ENCODE measurements at regions not wholly inside any gene's neighbourhood (a gene's known extent, or its start where the extent isn't known, plus 50 kb on each side); places are given as distances from the start of the nearest gene placed in this dataset.

DNA sequence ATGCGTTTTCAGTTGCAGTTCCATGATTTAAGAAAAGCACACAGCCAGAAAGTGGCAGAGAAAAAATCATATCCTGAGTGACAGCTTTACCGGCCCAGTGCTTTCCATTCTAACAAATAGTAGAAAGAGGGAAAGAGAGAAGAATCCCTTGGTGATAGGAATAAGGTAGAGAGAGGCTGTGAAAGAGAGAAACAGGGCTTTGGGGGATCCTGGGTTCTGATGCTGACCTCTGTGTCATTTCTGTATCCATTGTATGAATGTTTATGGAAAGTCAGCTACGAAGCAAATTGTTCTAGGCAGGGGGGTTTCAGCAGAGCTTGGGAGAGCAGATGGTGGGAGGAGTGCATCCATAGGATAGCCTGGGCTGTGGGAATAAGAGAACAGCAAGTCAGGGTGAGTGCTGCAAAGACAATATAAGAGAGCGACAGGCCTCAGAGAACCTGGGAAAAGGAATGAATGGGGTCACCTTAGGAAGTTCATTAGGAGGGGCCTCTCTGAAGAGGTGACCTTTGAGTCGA, 203.4 kb upstream of the TNP1 start:
- no peak for DNase-seq (ENCODE audit: low spot score)

DNA sequence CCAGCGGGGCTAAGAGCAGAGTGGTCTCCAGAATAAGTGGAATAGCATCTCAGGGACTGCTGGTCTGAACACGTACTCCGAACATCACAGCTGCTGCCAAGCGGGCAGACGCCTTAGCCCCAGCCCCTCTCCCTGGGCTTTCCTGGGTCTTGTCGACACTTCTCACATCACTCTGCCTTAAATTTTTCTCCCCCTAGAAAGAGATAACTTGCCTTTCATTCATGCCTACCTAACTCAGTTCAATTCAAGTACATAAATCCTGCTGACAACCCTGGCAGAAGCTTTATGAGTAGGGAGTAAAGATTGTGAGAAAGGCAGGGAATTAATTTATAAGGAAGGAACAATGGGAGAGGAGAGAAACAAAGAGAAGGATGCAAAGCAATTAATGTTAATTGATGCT, 202.9 kb upstream of the TNP1 start:
- no peak for DNase-seq (ENCODE audit: low spot score)

DNA sequence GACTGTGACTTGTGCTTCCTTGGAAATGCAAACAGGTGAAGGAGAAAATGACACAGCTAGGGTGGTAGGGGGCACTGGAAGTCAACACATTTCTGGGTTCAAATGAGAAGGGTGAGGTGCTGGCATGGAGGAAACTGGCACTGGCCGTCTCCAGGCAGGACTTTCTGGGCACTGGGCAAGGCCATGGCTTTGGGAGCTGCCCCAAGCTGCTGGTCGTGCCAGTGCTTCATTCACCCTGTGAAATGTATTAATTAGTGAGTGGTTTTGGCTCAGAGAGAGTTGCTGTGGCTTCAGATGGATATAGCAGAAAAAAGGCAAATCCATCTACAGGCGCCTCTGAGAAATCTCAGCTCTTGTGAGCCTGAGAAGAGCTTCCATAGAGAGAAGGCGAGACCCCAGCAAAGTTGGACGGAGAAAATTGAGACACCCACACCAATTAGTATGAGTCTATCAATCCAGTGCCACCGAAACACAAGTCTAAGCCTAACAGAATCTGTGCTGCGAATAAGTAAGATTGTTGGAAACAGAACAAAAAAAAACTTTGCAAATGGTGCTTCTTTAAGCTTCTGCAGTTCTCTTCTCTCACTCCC, 202.1 kb upstream of the TNP1 start:
- no peak for DNase-seq (ENCODE audit: low spot score)

DNA sequence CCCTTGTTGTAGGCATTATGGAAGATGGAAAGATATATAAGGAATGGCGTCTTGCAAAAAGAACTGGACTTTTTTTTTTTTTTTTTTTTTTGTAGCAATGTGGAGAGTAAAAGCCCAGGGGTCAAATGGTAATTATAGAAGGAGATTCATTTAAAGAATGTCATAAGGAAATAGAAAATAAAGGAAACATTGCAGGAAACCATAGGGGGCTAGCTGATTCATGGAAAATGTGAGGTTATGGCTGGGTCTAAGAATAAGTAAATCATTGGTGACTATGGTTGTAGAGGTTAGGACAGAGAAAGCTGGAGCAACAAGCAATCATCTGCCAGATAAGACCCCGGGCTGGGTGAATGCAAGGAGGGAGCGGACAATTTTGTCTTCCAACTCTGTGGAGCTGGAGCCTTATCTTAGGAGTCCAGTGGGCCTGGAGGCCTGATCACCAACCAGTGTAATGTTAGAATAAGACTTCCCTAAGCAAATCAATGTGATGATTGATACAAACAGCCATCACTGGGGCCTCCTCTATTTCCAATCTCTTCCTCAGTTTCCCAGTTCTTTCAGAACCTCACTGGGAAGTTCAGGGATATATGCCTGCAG, 201.2 kb upstream of the TNP1 start:
- no peak for DNase-seq (ENCODE audit: low spot score)

DNA sequence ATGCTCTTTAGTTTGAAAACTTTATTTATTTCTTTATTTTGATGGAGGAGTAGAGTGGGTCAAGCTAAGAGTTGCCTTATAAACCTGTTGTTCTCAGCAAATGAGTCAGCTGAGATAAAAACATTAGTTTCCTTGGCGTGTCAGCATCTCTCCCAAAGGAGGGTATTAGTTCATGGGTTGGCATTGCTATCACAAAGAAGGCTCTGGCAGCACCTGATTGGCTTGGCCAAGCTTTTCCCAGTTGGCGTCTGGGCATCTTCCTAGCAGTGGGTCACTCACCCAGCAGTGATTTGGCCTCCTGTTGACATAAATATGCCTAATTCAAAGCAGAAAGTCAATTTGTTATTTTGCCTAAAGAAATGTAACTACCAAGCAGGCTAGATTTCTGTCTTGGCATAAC, 200.7 kb upstream of the TNP1 start:
- no peak for DNase-seq (ENCODE audit: low spot score)

DNA sequence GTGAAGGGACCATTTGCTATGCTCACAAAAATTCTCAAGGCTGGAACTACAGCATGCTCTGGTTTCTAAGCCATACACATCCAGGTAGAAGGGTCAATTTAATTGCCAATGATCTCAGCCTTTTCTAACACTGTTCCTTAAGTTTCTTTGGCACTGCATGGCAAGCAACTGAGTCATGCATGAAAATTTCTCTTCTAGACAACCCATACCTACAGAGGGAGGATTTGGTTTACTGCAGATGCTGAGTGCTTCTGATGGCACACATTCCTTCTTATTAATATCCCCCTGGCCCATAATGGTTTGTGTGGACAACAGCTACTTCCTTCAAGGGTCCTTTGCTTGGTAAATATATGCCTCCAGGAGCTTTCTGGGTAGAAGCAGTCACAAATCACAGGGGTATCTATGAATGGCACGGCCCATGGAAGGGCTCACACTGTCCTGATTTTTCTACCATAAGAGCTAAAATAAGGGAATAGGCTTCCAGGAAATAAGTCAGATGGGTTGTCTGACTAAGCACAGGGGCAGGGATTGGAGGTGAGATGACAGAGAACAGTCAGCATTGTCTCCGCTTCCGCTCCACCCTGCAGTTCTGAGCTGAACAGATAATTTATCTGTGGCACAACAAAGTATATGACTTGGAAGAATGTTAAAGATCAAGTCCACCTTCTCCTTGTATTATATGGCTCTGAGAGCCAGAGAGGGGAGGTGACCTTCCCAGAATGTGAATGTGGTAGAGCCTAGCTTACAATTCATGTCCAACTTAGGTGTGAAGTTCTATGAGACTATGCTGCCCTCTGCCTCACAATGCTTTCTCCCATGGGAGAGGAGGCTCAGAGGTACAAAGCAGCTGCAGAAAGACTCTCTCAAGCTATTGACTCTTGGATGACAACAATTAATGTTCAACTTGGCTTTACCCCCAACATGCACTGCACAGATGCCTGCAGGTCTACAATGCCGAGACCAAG, 199.2 kb upstream of the TNP1 start:
- no peak for DNase-seq (ENCODE audit: low spot score)

DNA sequence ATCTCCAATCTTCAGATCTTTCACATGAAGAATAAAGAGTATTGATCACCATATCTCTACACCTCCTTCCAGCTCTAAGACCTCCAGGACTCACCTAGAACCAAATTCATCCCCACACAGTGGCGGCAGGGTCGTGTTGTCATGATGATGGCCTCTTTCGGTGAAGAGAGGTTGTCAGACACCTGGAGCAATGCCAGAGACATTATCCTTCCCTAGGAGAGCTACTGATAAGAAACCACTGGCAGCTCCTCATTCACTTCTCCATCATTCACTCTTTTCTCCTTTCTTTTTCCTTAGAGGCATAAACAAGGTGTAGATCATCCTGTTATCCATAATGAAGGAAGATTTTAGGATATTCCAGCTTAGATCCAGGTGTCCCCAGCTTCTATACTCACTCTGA, 197.9 kb upstream of the TNP1 start:
- no peak for DNase-seq (ENCODE audit: low spot score)

DNA sequence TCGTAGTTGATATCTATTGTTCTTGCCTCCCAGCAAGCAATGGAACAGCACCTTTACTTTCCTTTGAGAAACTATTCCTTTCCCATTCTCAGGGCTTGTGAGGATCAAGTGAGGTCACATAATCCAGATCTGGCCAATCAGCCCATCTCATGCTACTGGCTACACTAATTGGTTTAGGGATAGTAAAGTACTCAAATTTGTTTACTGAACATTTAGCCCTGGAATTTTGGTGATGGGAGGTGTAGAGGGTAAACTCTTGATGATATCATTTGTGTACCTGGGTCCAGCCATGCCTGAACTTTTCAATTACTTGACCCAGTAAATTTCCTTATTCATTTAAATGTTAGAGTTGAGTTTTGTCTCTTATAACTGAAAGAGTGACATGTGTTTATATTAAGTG, 195.8 kb upstream of the TNP1 start:
- DNase-seq (ENCODE audit: low spot score), result no peak

DNA sequence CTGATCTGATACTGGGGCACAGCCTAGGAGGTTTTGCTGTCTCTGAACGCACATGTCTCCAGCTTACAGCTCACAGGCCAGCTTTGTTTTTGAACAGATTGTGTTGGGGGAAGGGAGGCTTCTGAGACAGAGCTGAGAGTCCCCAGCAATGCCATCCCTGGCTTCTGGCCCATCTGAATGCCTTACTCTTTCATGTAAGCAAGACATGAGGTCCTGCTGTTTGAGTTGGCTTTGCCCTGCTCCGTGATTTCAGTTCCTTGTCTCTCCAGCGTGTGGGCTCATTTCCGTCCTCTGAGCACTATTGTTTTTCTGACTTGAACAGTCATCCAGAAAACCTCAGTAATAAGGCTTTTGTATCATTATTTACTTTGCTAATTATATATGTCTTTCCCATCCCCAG, 194.9 kb upstream of the TNP1 start:
- no peak for DNase-seq (ENCODE audit: low spot score)

DNA sequence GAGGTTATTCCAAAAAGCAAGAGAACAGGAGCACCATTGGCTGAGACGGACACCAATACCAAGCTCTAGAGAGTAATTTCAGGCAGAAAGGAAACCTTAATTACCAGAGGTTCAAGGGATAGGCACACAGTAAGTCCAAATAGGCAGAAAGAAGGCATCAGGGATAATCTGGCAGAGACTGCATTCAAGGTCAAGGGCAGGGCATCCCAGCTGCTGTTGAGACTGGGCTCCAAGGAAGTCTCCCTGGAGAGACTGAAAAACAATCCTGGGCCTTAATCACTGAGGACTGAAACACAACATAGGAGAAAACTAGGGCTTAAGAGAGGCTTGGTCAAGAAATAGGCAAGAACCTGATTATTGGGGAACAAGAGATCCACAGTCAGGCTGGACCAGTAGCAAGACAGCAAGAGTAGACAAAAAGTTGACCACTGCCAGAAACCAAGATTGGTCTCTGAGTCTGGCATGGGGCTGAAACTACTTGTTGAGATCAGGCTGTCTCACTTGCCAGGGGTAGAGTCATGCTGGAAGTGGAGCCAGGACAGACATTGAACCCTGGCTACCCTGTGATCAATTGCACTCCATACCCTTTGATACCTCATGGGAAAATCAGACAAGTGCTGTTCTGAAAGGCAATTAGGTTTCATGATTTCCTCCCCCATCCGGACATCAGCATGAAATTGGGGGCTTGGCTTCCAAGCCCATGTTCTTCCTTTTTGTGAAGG, 193.2 kb upstream of the TNP1 start:
- no peak for DNase-seq (ENCODE audit: low spot score)

DNA sequence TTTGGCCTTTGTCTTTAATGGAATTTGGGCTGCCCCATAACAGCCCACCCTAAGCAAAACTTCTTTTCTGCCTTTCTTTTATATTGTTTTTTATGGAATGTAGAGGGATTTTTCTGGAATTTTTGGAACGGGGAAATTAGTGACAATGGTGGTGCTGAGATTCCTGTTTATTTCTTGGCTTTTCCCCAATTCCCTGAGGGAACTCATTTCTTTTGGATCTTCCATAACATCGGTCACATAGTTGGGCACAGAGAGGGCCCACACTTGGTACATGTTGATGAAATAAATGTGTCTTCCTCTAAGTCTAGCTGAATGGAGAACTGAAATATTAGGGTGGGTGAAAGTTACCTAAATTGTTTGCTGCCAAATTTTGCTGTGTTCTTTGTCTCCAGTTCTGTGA, 191.6 kb upstream of the TNP1 start:
- DNase-seq (ENCODE audit: low spot score), result no peak

DNA sequence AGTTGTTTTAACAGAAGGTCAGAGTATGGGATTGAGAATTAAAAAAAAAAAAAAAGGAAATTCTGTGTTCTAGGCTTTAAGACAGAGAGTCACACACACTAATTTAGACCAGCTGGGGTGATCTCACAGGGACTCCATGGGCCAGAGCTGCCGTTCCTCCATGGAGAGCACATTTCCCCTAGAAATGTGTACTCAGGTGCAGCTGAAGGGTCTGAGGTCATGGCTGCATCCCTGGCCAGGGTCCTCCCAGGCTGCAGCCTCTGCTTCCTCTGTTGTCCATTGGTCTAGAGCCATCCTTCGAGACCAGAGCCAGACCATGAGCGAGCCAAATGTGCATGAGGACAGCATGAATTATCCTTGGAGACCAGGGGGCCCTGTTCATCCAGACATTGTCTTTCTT, 190.1 kb upstream of the TNP1 start:
- no peak for DNase-seq (ENCODE audit: low spot score)

DNA sequence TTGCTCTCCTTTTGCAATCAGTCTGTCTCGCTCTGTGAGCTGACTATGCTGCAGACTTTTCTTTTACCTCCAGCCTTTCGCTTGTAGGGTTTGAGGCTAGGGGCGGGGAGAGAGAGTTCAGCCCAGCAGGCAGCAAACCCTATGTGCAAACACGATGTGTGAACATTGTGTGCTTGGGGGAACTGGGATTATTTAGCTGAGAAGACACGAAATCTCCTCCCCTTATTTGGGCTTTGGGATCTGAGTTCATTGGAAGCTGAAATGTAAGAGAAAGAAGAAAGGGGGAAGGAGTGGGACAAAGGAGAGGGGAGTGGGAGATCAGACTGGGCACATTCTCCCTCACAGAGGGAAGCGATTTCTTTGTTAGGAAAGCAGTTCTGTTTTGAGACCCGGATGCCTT, 189.6 kb upstream of the TNP1 start:
- no peak for DNase-seq (ENCODE audit: low spot score)

DNA sequence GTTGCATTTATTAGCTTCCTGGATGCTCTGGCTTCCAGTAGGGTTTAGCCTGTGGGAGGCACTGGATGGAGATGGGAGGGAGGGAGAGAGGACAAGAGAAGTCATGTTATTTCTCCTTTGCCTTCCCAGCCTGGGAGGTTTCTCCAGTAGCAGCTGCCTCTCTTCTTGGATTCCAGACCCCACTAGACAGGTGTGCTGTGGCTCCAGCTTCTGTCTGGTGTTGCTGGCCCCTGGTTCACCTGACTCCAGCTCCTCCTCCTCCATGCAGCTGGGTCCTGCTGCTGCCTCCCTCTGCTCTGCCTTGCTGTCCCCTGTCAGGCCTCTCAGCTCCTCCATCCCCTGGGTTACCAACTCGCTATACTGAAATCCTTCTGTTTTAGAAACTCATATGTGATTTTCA, 188.9 kb upstream of the TNP1 start:
- DNase-seq (ENCODE audit: low spot score), result no peak

DNA sequence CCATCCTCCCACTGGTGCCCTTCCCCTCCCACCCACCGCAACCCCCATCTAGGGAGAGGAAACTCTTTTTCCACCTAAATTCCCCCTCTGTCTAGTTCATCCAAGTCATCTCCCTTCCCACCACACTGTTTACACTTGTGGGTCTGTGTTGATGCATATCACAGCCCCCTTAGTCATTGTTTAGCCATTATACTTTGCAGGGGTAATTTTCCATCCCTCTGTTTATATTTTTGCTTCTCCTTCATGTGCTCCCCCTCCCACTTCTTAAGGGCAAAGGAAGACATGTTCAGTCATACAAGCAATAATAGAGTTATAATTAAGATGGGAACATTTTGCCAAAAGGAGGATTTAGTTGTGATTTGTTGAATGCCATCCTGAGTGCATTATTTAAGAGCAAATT, 187.8 kb upstream of the TNP1 start:
- no peak for DNase-seq (ENCODE audit: low spot score)

DNA sequence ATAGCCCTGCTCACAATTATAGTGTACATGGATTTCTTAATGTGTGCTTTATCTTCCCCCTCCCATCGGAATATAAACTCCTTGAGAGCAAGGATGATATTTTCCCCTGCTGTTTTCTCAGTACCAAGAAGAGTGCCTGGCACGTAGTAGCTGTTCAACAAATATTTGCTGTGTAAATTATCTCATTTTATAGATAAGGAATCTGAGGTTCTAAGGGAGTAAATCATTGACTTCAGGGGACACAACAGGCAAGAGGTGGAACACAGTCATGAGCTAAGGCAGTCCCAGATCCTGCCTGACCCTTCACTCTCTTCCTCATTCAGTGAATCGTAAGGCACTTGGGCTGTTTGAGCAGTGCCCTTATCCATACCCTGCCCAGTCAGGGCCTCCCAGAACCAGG, 187.3 kb upstream of the TNP1 start:
- no peak for DNase-seq (ENCODE audit: low spot score)

DNA sequence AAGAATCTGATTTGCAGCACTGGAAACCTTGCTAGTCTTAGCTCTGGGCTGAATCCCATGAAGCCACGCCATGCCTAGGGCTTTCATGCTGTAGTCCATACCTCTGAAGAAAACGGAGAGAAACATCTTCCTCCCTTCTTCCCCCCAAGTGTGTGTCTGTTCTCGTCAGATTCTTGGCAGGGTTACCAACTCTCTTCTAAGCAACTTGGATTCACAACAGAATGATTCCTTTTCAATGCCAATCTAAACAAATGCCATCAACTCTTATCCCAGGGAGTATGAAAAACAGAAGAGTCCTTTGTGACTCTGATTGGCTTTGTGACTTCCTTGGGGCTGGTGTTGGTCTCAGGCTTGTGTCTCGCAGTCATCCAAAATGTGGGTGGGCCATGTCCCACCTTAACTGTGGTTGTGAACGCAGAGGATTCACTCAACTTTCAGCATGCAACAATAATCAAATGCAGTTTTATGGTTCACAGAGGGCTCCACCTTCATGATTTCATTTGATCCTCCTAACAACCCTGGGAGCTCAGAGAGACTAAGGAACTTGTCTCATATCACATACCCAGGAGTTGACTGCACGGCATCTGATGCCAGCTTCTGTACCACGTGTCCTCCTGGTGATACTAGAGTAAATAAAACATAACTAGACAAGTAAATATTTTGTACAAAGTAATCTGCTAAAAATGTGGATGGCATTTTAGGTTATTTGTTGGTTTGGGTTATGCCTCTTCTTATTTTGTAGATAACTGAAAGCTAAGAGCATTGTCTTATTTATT, 186.0 kb upstream of the TNP1 start:
- DNase-seq (ENCODE audit: low spot score), result no peak

DNA sequence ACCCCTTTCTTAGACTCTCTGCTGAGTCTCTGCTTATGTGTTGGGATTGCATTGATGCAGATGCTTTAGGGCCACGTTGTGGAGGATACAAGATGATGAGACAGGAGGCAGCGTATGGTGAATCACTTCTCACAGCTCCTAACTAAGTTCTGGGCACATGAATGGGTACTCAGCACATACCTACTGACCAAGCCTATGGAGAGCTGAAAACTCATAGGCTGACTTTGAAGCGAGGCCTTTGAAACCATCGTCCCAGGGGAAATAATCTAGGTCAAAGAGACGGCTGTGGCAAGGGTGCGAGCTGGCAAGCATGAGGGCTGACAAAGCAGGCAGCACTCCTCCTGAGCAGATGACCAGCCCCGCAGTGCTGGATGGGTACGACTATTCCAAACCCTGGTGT, 180.2 kb upstream of the TNP1 start:
- no peak for DNase-seq (ENCODE audit: low spot score)

DNA sequence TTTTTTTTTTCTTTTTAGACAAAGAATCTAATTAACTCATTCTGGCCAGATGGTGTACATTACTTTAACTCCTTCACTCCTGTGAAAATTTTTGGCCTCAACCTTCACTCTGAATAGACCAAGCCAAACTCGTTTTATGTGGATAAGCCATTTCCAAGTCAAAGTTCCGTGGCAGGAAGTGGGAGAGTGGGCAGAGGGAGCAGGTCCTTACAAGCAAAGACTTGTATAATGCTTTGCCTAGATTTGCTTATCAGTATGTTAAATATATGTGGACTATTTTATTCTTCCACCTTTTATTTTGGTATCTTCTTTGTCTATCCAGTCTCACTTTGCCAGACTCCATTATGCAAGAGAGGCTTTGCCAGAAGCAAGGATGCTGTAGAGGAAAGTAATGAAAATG, 178.1 kb upstream of the TNP1 start:
- DNase-seq (ENCODE audit: low spot score), result no peak

DNA sequence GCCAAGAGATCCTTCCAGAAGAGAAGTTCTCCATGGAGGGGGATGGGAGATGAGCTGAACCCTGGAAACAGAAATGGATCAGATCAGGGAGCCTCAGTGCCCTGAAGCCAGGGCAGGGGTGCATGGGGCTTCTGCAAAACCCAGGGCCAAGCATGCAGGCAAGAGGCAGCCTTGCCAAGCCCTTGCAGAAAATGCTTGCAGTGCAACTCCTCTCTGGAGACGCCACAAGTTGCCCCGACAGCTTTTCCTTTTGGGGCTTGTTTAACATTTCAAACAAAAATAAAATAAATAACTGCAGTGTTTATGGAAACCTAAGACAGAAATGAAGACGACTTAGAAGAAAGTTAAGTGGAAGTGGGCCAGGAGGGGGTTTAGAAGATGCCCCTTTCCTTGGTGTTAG, 177.5 kb upstream of the TNP1 start:
- no peak for DNase-seq (ENCODE audit: low spot score)

DNA sequence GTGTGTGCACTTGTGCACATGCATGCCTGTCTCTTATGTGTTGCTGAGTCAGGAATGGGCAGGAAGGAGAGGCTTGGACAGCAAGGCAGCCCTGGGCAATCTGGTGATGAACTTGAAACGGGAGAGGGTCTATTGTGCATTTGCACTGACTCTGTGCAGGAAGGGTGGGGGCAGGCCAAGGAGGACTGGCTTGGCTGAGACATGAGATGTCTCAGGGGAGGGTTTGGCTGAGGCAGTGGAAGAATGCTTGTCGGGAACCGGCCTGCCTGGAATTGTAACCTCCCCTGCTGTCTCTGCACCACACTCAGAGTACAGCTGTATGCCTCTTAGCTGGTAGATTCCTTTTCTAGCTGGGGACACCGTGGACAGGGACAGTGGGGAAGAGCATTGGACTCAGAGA, 176.1 kb upstream of the TNP1 start:
- DNase-seq (ENCODE audit: low spot score), result no peak

DNA sequence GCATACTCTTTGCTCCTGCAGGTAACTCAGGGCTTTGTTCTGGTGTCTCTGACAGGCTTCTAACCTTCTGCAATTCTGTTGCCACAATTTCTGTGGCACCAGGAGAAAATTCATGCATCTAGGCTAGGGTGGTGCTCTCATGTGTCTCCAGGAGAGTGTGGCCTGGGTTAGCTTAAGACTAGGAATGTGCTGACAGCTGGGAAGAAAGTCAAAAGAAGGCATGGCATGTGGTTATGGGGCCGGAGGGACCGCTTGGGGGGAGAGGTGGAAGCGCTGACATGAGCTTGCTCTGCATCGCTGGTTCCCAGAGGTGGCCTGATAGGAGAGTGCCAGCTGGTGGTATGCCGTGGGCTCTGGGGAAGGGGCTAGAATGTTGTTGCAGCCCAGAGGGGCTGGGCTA, 173.3 kb upstream of the TNP1 start:
- DNase-seq (ENCODE audit: low spot score), result no peak

Data from activated CD4-positive, alpha-beta T cell treated with anti-CD3 and anti-CD28 coated beads, Interleukin-2, Interleukin-4, amounts not matched to agents 100 ng/mL and 50 ng/mL, durations not matched to agents 16 hours and 8 hours (primary cell).